H1 (cell line): ENCODE measurements at regions not wholly inside any gene's neighbourhood (a gene's known extent, or its start where the extent isn't known, plus 50 kb on each side); places are given as distances from the start of the nearest gene placed in this dataset.

Experiments
- CTCF ChIA-PET: fragments of 300-600 bp; sonication (Branson Sonifier 250); formaldehyde crosslinking; loops from one replicate; lab custom pipeline; 2021; ENCODE audit not compliant: partially characterized antibody; lab: Charles Lee
- POLR2A ChIA-PET: fragments of 300-600 bp; sonication (Branson Sonifier 250); formaldehyde crosslinking; loops from one replicate; lab custom pipeline; 2021; ENCODE audit warnings: inconsistent platforms; ENCODE audit not compliant: partially characterized antibody; lab: Charles Lee
- DNase-seq, 2 experiments: peaks; one replicate each; pipeline versions ENCODE4 v3.0.0 to v3.0.0-alpha.2; 2010 to 2022; ENCODE audit warnings: low spot score in 2 of 2, low read depth in 1 of 2, mixed read lengths in 1 of 2
- FAIRE-seq: peaks from 2 replicates; lab custom pipeline; 2011; peaks lifted over from hg19 to GRCh38; lab: Jason Lieb, UNC
- H2AFZ ChIP-seq: 2 replicates; pipeline ENCODE4 v1.8.1; 2012; ENCODE audit warnings: low read length, inconsistent platforms
- H2AK5ac ChIP-seq: 2 replicates; pipeline ENCODE4 v1.6.1; 2013; ENCODE audit warnings: low read depth, low read length
- H2BK120ac ChIP-seq: replicated peaks from 2 replicates; pipeline ENCODE3; 2013; ENCODE audit warnings: low read depth, low read length, inconsistent platforms
- H2BK12ac ChIP-seq: 2 replicates; pipeline ENCODE4 v1.6.1; 2013; ENCODE audit warnings: low read depth, low read length
- H2BK15ac ChIP-seq: 2 replicates; pipeline ENCODE4 v1.6.1; 2013; ENCODE audit warnings: low read length
- H2BK20ac ChIP-seq: 2 replicates; pipeline ENCODE4 v1.6.1; 2013; ENCODE audit warnings: low read length
- H2BK5ac ChIP-seq: 2 replicates; pipeline ENCODE4 v1.6.1; 2013; ENCODE audit warnings: low read depth, low read length
- H3K14ac ChIP-seq: 2 replicates; pipeline ENCODE4 v1.6.1; 2013; ENCODE audit warnings: inconsistent platforms; ENCODE audit not compliant: insufficient read length
- H3K18ac ChIP-seq: 2 replicates; pipeline ENCODE4 v1.6.1; 2013; ENCODE audit warnings: low read length; ENCODE audit errors: extremely low read depth
- H3K23ac ChIP-seq: 2 replicates; pipeline ENCODE4 v1.6.1; 2013; ENCODE audit warnings: inconsistent platforms; ENCODE audit not compliant: insufficient read length
- H3K23me2 ChIP-seq: 2 replicates; pipeline ENCODE4 v1.6.1; 2013; ENCODE audit warnings: low read depth, low read length
- H3K27ac ChIP-seq: 2 replicates; pipeline ENCODE4 v1.6.1; 2011; ENCODE audit warnings: low read depth, low read length, inconsistent platforms
- H3K27me3 ChIP-seq, 4 experiments: replicated peaks in 1 of 4; 1 replicate in 1 of 4; 2 replicates in 3 of 4; pipeline versions ENCODE4 v1.6.1 to v1.8.1; 2011 to 2013; ENCODE audit warnings: low read length in 3 of 4, mild to moderate bottlenecking in 3 of 4, inconsistent platforms in 2 of 4, mixed read lengths in 2 of 4, moderate library complexity in 1 of 4; ENCODE audit not compliant: control insufficient read depth in 3 of 4, insufficient read depth in 3 of 4; ENCODE audit errors: extremely low read depth in 1 of 4
- H3K36me3 ChIP-seq, 4 experiments: 2 replicates each; pipeline versions ENCODE4 v1.6.1 to v1.8.1; 2011 to 2013; ENCODE audit warnings: mild to moderate bottlenecking in 4 of 4, low read length in 3 of 4, moderate library complexity in 2 of 4, control low read depth in 1 of 4, inconsistent platforms in 1 of 4; ENCODE audit not compliant: insufficient read depth in 4 of 4, control insufficient read depth in 2 of 4
- H3K4ac ChIP-seq: replicated peaks from 2 replicates; pipeline ENCODE3; 2013; ENCODE audit warnings: low read length, low read depth, mixed read lengths, inconsistent platforms; ENCODE audit not compliant: insufficient read length
- H3K4me1 ChIP-seq, 4 experiments: replicated peaks in 1 of 4; 1 replicate in 1 of 4; 2 replicates in 3 of 4; pipeline versions ENCODE4 v1.6.1 to v1.8.1; 2011 to 2013; ENCODE audit warnings: low read length in 3 of 4, inconsistent platforms in 2 of 4, mixed read lengths in 1 of 4; ENCODE audit not compliant: insufficient read depth in 4 of 4, control insufficient read depth in 3 of 4
- H3K4me2 ChIP-seq, 2 experiments: 2 replicates each; pipeline versions ENCODE4 v1.6.1 to v1.8.1; 2011 to 2013; ENCODE audit warnings: low read depth in 2 of 2, low read length in 2 of 2, control low read depth in 1 of 2, inconsistent platforms in 1 of 2, mild to moderate bottlenecking in 1 of 2; ENCODE audit not compliant: insufficient read depth in 1 of 2
- H3K4me3 ChIP-seq, 4 experiments: fragments of 200-600, 300-600 bp in 1 of 4; sonication (generic), shearing (Covaris generic), sonication (Bioruptor Twin) in 1 of 4; 2 replicates each; pipeline versions ENCODE4 v1.5.1 to v1.8.1; 2011 to 2016; ENCODE audit warnings: low read length in 4 of 4, low read depth in 3 of 4, control low read depth in 2 of 4, inconsistent platforms in 2 of 4, mild to moderate bottlenecking in 2 of 4, mixed read lengths in 1 of 4, moderate library complexity in 1 of 4; ENCODE audit not compliant: insufficient read depth in 2 of 4; ENCODE audit errors: extremely low read depth in 1 of 4
- H3K56ac ChIP-seq: replicated peaks from 2 replicates; pipeline ENCODE3; 2013; ENCODE audit warnings: low read depth, mild to moderate bottlenecking, mixed read lengths, low read length, inconsistent platforms; ENCODE audit not compliant: insufficient read length
- H3K79me1 ChIP-seq: 2 replicates; pipeline ENCODE4 v1.6.1; 2013; ENCODE audit warnings: low read depth, low read length, control low read depth
- H3K79me2 ChIP-seq, 2 experiments: 2 replicates each; pipeline versions ENCODE4 v1.6.1 to v1.8.1; 2012 to 2013; ENCODE audit warnings: low read length in 2 of 2, mild to moderate bottlenecking in 2 of 2, inconsistent platforms in 1 of 2; ENCODE audit not compliant: insufficient read depth in 2 of 2, control insufficient read depth in 1 of 2
- H3K9ac ChIP-seq, 4 experiments: replicated peaks in 1 of 4; 1 replicate in 1 of 4; 2 replicates in 3 of 4; pipeline versions ENCODE4 v1.6.1 to v1.8.1; 2011 to 2013; ENCODE audit warnings: low read depth in 3 of 4, low read length in 3 of 4, control low read depth in 2 of 4, mild to moderate bottlenecking in 2 of 4, moderate library complexity in 2 of 4, inconsistent platforms in 1 of 4; ENCODE audit errors: extremely low read depth in 1 of 4
- H3K9me3 ChIP-seq, 2 experiments: 2 replicates each; pipeline versions ENCODE4 v1.6.1 to v1.8.1; 2012 to 2013; ENCODE audit warnings: mild to moderate bottlenecking in 2 of 2, moderate library complexity in 2 of 2, control low read depth in 1 of 2, inconsistent platforms in 1 of 2, low read depth in 1 of 2, low read length in 1 of 2, mixed read lengths in 1 of 2; ENCODE audit not compliant: insufficient read depth in 2 of 2
- H4K20me1 ChIP-seq, 2 experiments: replicated peaks in 1 of 2; 2 replicates each; pipeline versions ENCODE3 to v1.8.1; 2011 to 2013; ENCODE audit warnings: inconsistent platforms in 2 of 2, low read length in 2 of 2, mild to moderate bottlenecking in 1 of 2; ENCODE audit not compliant: insufficient read depth in 2 of 2, control insufficient read depth in 1 of 2
- H4K5ac ChIP-seq: 2 replicates; pipeline ENCODE4 v1.6.1; 2013; ENCODE audit warnings: low read length, low read depth, mixed read lengths, inconsistent platforms; ENCODE audit not compliant: insufficient read length
- H4K8ac ChIP-seq: 2 replicates; pipeline ENCODE4 v1.8.0; 2013; ENCODE audit warnings: mild to moderate bottlenecking, moderate library complexity, low read length, inconsistent platforms; ENCODE audit not compliant: insufficient read depth; ENCODE audit errors: extremely low read depth
- H4K91ac ChIP-seq: replicated peaks from 2 replicates; pipeline ENCODE3; 2013; ENCODE audit warnings: low read length, mixed read lengths, inconsistent platforms; ENCODE audit not compliant: insufficient read length
- GTF2F1 ChIP-seq: IDR thresholded peaks from 2 replicates; pipeline ENCODE4 v1.6.1; 2012; ENCODE audit warnings: low read depth, low read length, improper control_type of control experiment, borderline replicate concordance
- HDAC2 ChIP-seq, 2 experiments: fragments of 300-600 bp in 1 of 2; sonication (generic) in 1 of 2; IDR thresholded peaks; 2 replicates each; pipeline ENCODE4 v1.6.1; 2011 to 2012; ENCODE audit warnings: low read depth in 2 of 2, low read length in 2 of 2, mild to moderate bottlenecking in 2 of 2, moderate library complexity in 2 of 2, borderline replicate concordance in 1 of 2, inconsistent platforms in 1 of 2
- MAX ChIP-seq: IDR thresholded peaks from 2 replicates; pipeline ENCODE4 v1.6.1; 2012; ENCODE audit warnings: inconsistent platforms
- POLR2A ChIP-seq, 2 experiments: IDR thresholded peaks; 1 replicate in 1 of 2; 2 replicates in 1 of 2; pipeline ENCODE4 v1.6.1; 2011; ENCODE audit warnings: low read depth in 2 of 2, low read length in 2 of 2, mild to moderate bottlenecking in 2 of 2; ENCODE audit errors: control extremely low read depth in 1 of 2
- POU5F1 ChIP-seq: IDR thresholded peaks from 2 replicates; pipeline ENCODE4 v1.6.1; 2011; ENCODE audit warnings: low read depth, mild to moderate bottlenecking, low read length, moderate library complexity
- RNF2 ChIP-seq: fragments of 200-900, 300-1000 bp; sonication (generic); IDR thresholded peaks from 2 replicates; pipeline ENCODE4 v1.7.1; 2016; ENCODE audit warnings: borderline replicate concordance, low read depth, mild to moderate bottlenecking, antibody characterized with exemption, low read length; ENCODE audit not compliant: poor library complexity, severe bottlenecking; ENCODE audit errors: missing control alignments
- WGBS, 2 experiments: shearing (Covaris generic) in 1 of 2; methylation state at CpG; one replicate each; pipeline versions ENCODE4 v1.1.6 to v1.1.7; 2013 to 2015; ENCODE audit warnings: low lambda C conversion rate in 2 of 2, mixed read lengths in 2 of 2, inconsistent platforms in 1 of 2, low coverage in 1 of 2, missing lambda C conversion rate in 1 of 2; ENCODE audit not compliant: insufficient replicate concordance in 2 of 2, insufficient coverage in 1 of 2, insufficient read length in 1 of 2; ENCODE audit errors: extremely low coverage in 1 of 2, missing lambda C conversion rate in 1 of 2; 5-methylcytosine and 5-hydroxymethylcytosine counted together

- no peak overlapping the region for H3K14ac ChIP-seq
- no peak overlapping the region for H2BK5ac ChIP-seq
- ChIA-PET CTCF (interaction anchor here (0.7 kb wide), 1 partner anchor 12 kb away, joined by 3 read pairs; no protein-coding TSS in a partner anchor), POLR2A (no interaction called here)
- TF ChIP-seq HDAC2 (IDR thresholded peaks at IDR 0.05; ENCODE audit: borderline replicate concordance in 1 of 2, low read depth in 2 of 2, low read length in 2 of 2) (no peak), RNF2 (no peak), GTF2F1 (no peak), POU5F1 (no peak), POLR2A (IDR thresholded peaks at IDR 0.05; ENCODE audit: control extremely low read depth in 1 of 2, low read depth in 2 of 2, low read length in 2 of 2) (no peak), MAX (no peak)
- H3K27me3 ChIP-seq: no peaks in the 10 kb centered on the region
- no peak overlapping the region for H3K4me2 ChIP-seq
- 95% methylated on average over 7 of the region's 7 CpGs; no CpG with 5 or more reads in 1 of the 2 experiments for WGBS, 2 experiments
- no peaks in the 10 kb centered on the region for H3K4me1 ChIP-seq
- H2BK20ac ChIP-seq: no peak overlapping the region
- no peaks in the 10 kb centered on the region for H3K36me3 ChIP-seq
- H2AK5ac ChIP-seq: no peak overlapping the region
- H3K23ac ChIP-seq: no peak overlapping the region
- H2AFZ ChIP-seq: no peak overlapping the region
- H3K23me2 ChIP-seq: no peaks in the 10 kb centered on the region
- no peak overlapping the region for H2BK15ac ChIP-seq
- H4K5ac ChIP-seq: no peak overlapping the region
- no peaks in the 10 kb centered on the region for H3K79me1 ChIP-seq
- no peak overlapping the region for H4K91ac ChIP-seq
- H3K9me3 ChIP-seq: no peaks in the 10 kb centered on the region
- no peak overlapping the region for H2BK12ac ChIP-seq
- no peaks in the 10 kb centered on the region for H4K20me1 ChIP-seq
- no peak overlapping the region for H4K8ac ChIP-seq
- H3K27ac ChIP-seq: no peak overlapping the region
- DNase-seq (no peak), FAIRE-seq (no peak)
- H3K9ac ChIP-seq: no peak overlapping the region
- H3K56ac ChIP-seq: no peak overlapping the region
- no peak overlapping the region for H3K4me3 ChIP-seq
- no peak overlapping the region for H3K4ac ChIP-seq
- no peaks in the 10 kb centered on the region for H3K79me2 ChIP-seq
- no peak overlapping the region for H2BK120ac ChIP-seq
- H3K18ac ChIP-seq: no peak overlapping the region
Measured at GRCh38 chr5:24188216-24188925, 456.4 kb downstream of the CDH10 start.
